ENCODE measurements at regions not wholly inside any gene's neighbourhood (a gene's known extent, or its start where the extent isn't known, plus 50 kb on each side); places are given as distances from the start of the nearest gene placed in this dataset.

- TF ChIP-seq JUN (IDR thresholded peaks at IDR 0.05; ENCODE audit: low read depth, low read length), result no peak
- no peak for TF ChIP-seq CTCF (IDR thresholded peaks at IDR 0.05; ENCODE audit: control extremely low read depth in 1 of 3, insufficient read depth in 1 of 3, low read depth in 1 of 3, low read length in 3 of 3)
- no peak for TF ChIP-seq POLR2A (IDR thresholded peaks at IDR 0.05; ENCODE audit: control extremely low read depth in 1 of 2, low read depth in 2 of 2, low read length in 2 of 2)
- no peak for TF ChIP-seq POLR2AphosphoS5 (IDR thresholded peaks at IDR 0.05; ENCODE audit: low read depth, low read length)
- no peak for TF ChIP-seq ATF2 (IDR thresholded peaks at IDR 0.05; ENCODE audit: low read length)
- TF ChIP-seq RXRA (IDR thresholded peaks at IDR 0.05; ENCODE audit: insufficient read depth, low read depth, low read length), result no peak
Measured at GRCh38 chr2:203623096-203623495, 83.3 kb upstream of the CD28 start.
